Endodermal cell (in vitro differentiated cells): ENCODE measurements at regions not wholly inside any gene's neighbourhood (a gene's known extent, or its start where the extent isn't known, plus 50 kb on each side); places are given as distances from the start of the nearest gene placed in this dataset.

Experiments
- DNase-seq: peaks from one replicate; pipeline ENCODE4 v3.0.0-alpha.2; 2017
- H3K27ac ChIP-seq: 2 replicates; pipeline ENCODE4 v1.5.1; 2013; ENCODE audit warnings: mild to moderate bottlenecking, low read depth, low read length, moderate library complexity
- H3K27me3 ChIP-seq: 2 replicates; pipeline ENCODE4 v1.6.1; 2013; ENCODE audit warnings: mild to moderate bottlenecking, low read length, moderate library complexity; ENCODE audit not compliant: insufficient read depth, control insufficient read depth, poor library complexity, severe bottlenecking
- H3K36me3 ChIP-seq: 2 replicates; pipeline ENCODE4 v1.7.0; 2013; ENCODE audit warnings: mild to moderate bottlenecking, low read length, moderate library complexity; ENCODE audit not compliant: control insufficient read depth, insufficient read depth
- H3K4me1 ChIP-seq: one replicate; pipeline ENCODE4 v1.7.0; 2013; ENCODE audit warnings: low read length; ENCODE audit not compliant: control insufficient read depth, insufficient read depth
- H3K4me3 ChIP-seq: 2 replicates; pipeline ENCODE4 v1.5.1; 2013; ENCODE audit warnings: mild to moderate bottlenecking, low read length, moderate library complexity
- H3K9ac ChIP-seq: 2 replicates; pipeline ENCODE4 v1.6.1; 2013; ENCODE audit warnings: mild to moderate bottlenecking, low read length, moderate library complexity; ENCODE audit not compliant: poor library complexity, severe bottlenecking; ENCODE audit errors: extremely low read depth
- H3K9me3 ChIP-seq: 2 replicates; pipeline ENCODE4 v1.6.1; 2013; ENCODE audit warnings: mild to moderate bottlenecking, low read length, moderate library complexity; ENCODE audit not compliant: control insufficient read depth
- H3K27ac Mint-ChIP-seq: 2 replicates; pipeline ENCODE4 v1.8.0; 2020; ENCODE audit warnings: mixed read lengths
- H3K27me3 Mint-ChIP-seq: 2 replicates; pipeline ENCODE4 v1.8.0; 2021; ENCODE audit warnings: mild to moderate bottlenecking, mixed read lengths; ENCODE audit not compliant: insufficient read depth
- H3K36me3 Mint-ChIP-seq: 2 replicates; pipeline ENCODE4 v1.8.0; 2020; ENCODE audit warnings: low read depth, mixed read lengths
- H3K4me1 Mint-ChIP-seq: 2 replicates; pipeline ENCODE4 v1.8.0; 2020; ENCODE audit warnings: mixed read lengths
- H3K4me3 Mint-ChIP-seq: 2 replicates; pipeline ENCODE4 v1.8.0; 2020; ENCODE audit warnings: mild to moderate bottlenecking, moderate library complexity, mixed read lengths
- H3K9me3 Mint-ChIP-seq: 2 replicates; pipeline ENCODE4 v1.8.0; 2020; ENCODE audit warnings: mild to moderate bottlenecking, mixed read lengths
- CTCF ChIP-seq: fragments of 200-600 bp; sonication (generic); conservative IDR thresholded peaks from 2 replicates; pipeline ENCODE4 v1.5.0; 2021; ENCODE audit warnings: antibody characterized with exemption, mild to moderate bottlenecking
- whole genome bisulfite sequencing, 2 experiments: methylation state at CpG; one replicate each; pipeline versions ENCODE4 v1.1.5 to v1.1.7; 2013; ENCODE audit warnings: missing lambda C conversion rate in 2 of 2, mixed read lengths in 1 of 2; ENCODE audit not compliant: insufficient coverage in 1 of 2, insufficient read length in 1 of 2; 5-methylcytosine and 5-hydroxymethylcytosine counted together

- Histone ChIP-seq H3K4me3 (no peak overlapping the region), H3K9me3 (no peaks in the 10 kb centered on the region), H3K27me3 (no peaks in the 10 kb centered on the region), H3K36me3 (no peaks in the 10 kb centered on the region), H3K9ac (no peak overlapping the region), H3K27ac (no peak overlapping the region), H3K4me1 (peaks cover 5% of the 10 kb centered on the region)
- Mint-ChIP-seq H3K4me3 (no peak overlapping the region), H3K4me1 (peaks cover 18% of the 10 kb centered on the region), H3K36me3 (no peaks in the 10 kb centered on the region), H3K27ac (no peak overlapping the region), H3K9me3 (no peaks in the 10 kb centered on the region), H3K27me3 (no peaks in the 10 kb centered on the region)
- no peak for TF ChIP-seq CTCF
- 93 to 100% methylated on average over 1 of the region's 1 CpG for WGBS, 2 experiments
- no peak for DNase-seq
Measured at GRCh38 chr3:153602801-153603200, 440.8 kb downstream of the RAP2B start.

- H3K36me3 Mint-ChIP-seq: no peaks in the 10 kb centered on the region
- no peak for TF ChIP-seq CTCF
- Histone ChIP-seq H3K27me3 (no peaks in the 10 kb centered on the region), H3K4me1 (peaks cover 20% of the 10 kb centered on the region), H3K4me3 (no peak overlapping the region), H3K9ac (no peak overlapping the region), H3K27ac (no peak overlapping the region), H3K9me3 (no peaks in the 10 kb centered on the region), H3K36me3 (no peaks in the 10 kb centered on the region)
- WGBS, 2 experiments: 84% methylated on average over 1 of the region's 1 CpG; no CpG with 5 or more reads in 1 of the 2 experiments
- H3K9me3 Mint-ChIP-seq: no peaks in the 10 kb centered on the region
- DNase-seq: no peak
- H3K27ac Mint-ChIP-seq: no peak overlapping the region
- H3K27me3 Mint-ChIP-seq: no peaks in the 10 kb centered on the region
- H3K4me1 Mint-ChIP-seq: peaks cover 44% of the 10 kb centered on the region
- no peak overlapping the region for H3K4me3 Mint-ChIP-seq
Measured at GRCh38 chr3:153614140-153614539, 452.1 kb downstream of the RAP2B start.

GRCh38 chr3:153614563-153614962, 452.5 kb downstream of the RAP2B start:
- Histone ChIP-seq H3K4me1 (peaks cover 20% of the 10 kb centered on the region), H3K9me3 (no peaks in the 10 kb centered on the region), H3K36me3 (no peaks in the 10 kb centered on the region), H3K27ac (no peak overlapping the region), H3K4me3 (no peak overlapping the region), H3K9ac (no peak overlapping the region), H3K27me3 (no peaks in the 10 kb centered on the region)
- DNase-seq: no peak
- Mint-ChIP-seq H3K4me1 (peaks cover 44% of the 10 kb centered on the region), H3K27ac (no peak overlapping the region), H3K27me3 (no peaks in the 10 kb centered on the region), H3K9me3 (no peaks in the 10 kb centered on the region), H3K36me3 (no peaks in the 10 kb centered on the region), H3K4me3 (no peak overlapping the region)
- TF ChIP-seq CTCF: no peak
